HG02678 (cell line): ENCODE measurements at regions not wholly inside any gene's neighbourhood (a gene's known extent, or its start where the extent isn't known, plus 50 kb on each side); places are given as distances from the start of the nearest gene placed in this dataset.

Experiments used
- ATAC-seq: cut with Tn5 transposase; IDR thresholded peaks from one replicate; pipeline ENCODE4 v1.9.1; 2021; ENCODE audit warnings: mild to moderate bottlenecking, moderate library complexity; ENCODE audit not compliant: unreplicated experiment

DNA sequence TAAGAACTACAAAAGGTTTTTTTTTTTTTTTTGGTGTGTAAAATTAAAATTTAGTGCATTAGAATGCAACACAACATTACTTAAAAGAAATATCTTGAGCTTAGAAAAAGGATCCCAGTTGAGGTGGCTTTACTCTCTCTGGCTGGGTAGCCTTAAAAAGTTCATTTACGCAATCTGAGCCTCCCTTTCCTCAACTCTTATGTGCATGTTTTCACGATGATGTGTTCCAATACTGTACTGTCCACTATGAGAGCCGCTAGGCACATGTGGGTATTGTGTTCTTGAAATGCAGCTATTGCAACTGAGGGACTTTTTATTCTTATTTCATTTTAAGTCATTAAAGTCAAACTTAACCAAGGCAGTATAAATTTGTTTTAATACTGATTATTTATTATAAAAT, 460.9 kb upstream of the SYT1 start:
- no peak for ATAC-seq

DNA sequence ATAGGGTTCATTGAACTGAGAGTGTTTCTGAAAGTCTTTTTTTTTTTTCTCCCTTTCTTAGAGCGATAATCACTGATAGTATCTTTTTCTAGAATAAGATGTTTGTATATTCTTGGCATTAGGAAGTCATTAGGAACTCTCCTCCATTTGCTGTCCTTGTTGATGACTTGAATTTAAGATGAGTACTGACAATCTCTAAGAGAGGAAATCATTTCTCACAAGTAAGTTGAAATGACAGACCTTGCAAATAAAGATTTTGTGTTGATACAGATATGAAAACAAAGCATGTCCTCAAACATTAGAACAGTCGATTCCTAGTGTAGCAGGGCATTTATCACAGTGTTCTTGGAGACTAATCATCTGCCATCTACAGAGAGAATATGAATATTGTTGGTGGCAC, 458.4 kb upstream of the SYT1 start:
- no peak for ATAC-seq

DNA sequence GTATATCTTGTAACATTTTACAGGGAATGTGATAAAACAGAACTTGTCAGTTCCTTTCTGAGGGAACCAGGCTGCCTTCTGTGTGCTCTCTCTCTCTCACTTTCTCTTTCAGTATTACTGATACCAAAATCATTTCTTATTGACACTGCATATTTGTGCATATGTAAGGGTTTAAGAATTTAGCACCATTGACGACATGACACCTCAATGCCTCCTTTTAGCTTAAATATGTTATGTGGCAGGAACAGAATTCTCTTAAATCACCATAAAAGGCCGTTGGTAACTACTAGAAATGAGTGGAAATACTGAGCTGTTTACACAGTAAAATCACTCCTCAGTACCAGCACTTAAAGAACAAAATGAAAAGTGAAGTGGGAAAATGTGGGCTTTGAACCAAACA, 457.7 kb upstream of the SYT1 start:
- ATAC-seq = peak; percentile 65

DNA sequence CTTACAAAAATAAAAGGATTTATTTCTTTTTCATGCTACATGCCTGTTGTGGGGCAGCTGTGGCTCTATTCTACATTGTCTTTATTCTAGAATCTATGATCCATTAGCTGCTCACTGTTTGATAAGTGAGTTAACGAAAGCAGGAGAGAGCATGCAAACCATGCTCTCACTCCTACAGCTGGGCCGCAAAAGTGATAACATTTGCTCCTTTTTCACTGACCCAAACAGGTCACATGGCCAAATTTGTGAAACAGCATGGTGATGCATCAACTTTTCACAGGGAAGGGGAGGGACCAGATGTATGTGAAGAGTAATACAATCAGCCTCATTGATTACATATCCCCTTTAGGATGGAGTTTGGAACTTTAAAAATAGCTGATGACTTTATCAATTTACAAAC, 456.9 kb upstream of the SYT1 start:
- ATAC-seq = no peak

DNA sequence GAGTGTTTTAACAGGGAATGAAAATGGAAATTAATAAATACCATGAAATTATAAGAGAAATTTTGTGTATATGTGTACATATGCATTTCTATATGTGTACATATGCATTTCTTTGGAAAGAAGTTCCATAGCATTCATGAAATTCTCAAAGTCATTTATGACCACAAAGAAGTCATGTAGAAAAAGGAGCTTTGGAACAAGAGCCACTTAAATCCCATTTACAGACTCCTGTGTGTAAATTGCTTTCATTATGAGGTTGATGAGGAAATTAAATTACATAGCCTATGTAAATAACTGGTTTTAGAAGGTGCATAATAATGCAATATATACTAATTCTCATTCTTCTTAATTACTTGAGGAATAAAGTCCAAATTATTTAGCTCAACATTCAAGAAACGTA, 450.5 kb upstream of the SYT1 start:
- no peak for ATAC-seq

DNA sequence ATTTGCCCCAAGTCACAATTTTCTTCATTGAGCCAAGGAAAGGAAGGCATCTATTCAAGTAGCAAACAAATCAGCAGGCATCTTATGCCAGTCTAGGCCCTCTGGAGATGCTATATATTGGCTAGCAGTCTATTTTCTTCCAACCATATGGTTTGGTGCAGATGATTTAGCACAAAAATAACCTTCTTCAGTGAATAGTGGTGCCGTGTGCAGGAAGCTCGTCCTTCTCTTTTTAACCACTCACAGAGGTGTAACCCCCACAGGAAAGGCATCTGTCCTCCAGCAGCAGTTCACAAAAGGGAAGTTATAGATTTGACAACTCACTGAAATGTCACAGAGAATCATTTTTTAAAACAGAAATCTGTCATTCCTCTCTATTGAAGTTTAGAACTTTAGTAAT, 445.7 kb upstream of the SYT1 start:
- ATAC-seq = no peak

DNA sequence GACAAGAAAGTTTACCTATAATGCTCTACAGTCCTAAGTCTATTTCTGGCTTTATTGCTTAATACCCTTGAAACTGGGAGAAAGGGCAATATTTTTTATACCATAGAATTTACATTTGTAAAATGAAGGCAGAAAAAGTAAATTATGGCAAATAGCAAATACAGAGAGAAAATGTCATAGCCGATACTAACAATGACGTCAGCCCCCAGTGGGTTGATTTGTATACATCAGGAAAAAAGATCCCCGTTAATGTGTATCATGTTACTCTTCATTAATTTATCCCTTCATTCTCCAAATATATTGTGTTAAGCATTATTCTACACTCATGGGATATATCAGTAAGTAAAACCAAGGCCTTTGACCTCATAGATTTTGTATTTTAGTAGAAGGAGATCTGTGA, 445.1 kb upstream of the SYT1 start:
- no peak for ATAC-seq

DNA sequence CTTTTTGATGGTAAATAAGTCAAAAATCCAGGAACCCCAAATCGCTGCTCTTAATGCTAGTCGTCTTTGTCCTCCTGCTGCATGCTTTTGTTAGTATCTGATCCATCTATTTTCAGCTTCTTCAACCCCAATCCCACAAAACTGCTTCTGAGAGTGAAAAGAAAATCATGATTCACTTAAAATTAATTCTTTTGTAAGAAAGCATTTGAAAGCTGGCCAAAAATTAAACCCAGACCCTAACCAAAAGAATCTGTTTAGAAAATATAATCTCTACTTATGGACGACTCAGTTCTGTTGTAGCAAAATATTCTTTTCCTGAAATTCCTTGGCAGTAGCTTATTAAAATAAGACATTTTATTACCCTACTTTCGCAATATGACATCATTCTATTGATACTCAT, 443.6 kb upstream of the SYT1 start:
- no peak for ATAC-seq

DNA sequence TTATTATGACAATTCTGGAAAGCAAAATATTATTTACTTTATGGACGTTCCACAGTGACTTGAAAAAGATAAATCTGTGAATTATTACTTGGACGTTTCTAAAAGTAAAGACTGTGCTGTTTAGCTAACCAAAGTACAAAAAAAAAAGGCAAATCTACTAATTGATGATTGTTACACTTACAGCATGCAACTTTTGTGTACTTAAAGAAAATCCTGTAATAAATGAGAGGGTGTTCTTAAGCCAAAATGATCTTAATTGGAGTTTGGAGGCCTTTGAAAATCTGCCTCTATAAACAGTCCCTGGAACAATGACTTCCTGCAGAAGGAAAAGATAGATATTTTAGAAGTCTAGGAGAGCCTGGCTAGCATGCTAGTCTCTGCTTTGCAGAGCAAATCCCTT, 434.0 kb upstream of the SYT1 start:
- ATAC-seq = no peak

DNA sequence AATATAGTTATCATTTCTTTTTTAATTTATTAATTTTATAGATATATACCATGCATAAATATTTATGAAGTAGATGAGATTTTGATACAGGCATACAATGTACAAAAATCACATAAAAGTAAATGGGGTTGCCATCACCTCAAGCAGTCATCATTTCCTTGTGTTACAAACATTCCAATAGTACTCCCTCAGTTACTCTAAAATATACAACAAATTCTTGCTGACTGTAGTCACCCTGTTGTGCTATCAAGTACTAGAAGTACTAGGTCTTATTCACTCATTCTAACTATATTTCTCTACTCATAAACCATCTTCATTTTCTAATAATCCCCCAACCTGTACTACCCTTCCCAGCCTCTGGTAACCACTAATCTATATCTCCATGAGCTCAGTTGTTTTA, 432.6 kb upstream of the SYT1 start:
- no peak for ATAC-seq

DNA sequence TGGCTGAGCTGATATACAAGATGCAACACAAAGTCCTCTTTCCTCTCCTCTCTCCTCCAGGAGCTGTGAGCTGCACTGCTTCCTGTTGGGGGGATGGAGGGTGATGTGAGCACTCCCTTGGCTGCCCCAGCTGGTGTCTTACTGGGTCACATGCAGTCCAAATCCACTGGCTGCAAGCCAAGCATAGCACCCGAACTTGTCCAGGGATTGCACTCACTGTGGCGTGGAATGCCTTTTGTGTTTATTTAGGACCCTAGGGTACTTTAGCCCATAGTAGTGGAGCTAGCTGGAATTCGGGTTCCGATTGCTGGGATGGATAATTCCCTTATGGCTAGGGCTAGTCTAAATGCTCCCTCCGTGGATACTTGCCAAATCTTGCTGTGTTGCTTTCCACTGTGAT, 424.9 kb upstream of the SYT1 start:
- ATAC-seq = no peak

DNA sequence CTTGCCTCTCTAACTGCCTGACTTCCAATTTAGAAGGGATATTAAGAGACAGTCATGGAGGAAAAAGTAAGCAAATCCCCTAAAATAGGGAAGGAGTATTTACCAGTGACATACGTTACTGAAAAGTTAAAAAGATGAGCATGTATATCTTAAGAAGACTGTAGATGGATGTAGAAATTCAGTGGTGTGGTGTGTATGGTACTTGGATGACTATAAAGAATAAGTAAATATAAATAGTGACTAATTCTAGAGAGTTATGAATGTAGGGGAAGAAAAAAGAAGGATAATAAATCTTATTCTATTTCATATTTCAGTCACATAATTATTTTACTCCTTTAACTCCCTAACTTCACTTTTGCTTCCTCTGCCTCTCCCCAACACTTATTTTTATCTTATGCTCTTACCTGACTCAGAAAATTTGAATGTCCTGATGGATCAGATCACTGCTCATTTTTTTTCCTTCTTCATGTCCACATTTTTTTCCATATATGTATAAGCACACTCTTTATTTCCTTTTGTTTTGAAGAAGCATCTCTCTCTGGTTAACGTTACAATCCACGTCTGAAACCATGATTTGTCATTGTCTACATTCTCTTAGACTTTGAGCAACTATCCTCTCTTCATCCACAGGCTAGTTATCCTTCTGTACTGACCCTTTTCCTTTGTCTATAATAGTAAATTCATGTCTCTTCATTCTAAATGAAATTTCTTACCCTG, 422.7 kb upstream of the SYT1 start:
- no peak for ATAC-seq

DNA sequence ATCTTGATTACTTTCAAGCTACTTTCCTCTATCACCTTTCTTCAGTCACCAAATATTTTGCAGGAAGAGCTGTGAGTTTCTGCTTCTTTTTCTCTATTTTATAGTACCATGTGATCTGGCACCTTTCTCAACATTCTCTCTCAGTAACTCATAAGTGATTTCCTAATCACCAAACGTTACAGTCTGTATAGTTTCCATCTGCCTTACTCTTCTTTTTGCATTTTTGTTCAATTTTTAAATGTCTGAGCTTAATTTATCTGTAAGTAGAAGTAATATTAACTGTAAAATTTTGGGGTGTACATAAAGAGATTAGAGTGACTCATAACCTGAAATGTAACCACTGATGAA, 422.1 kb upstream of the SYT1 start:
- no peak for ATAC-seq

DNA sequence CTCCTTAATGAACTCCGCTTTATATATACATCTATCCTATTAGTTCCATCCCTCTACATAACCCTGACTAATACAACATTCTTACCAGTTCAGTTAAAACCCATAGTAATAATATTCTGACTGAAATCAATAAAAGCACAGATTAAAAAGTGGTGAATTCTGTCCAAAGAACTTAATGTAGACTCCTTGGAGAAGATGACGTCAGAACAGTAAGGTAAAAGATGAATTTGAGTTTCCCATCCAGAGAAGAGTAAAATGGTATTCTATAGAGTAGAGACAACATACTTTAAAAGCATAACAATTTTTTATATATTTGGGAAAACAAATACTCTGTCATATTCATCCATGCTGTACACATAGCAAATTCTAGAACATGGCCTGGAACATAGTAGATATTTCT, 418.0 kb upstream of the SYT1 start:
- ATAC-seq = no peak

DNA sequence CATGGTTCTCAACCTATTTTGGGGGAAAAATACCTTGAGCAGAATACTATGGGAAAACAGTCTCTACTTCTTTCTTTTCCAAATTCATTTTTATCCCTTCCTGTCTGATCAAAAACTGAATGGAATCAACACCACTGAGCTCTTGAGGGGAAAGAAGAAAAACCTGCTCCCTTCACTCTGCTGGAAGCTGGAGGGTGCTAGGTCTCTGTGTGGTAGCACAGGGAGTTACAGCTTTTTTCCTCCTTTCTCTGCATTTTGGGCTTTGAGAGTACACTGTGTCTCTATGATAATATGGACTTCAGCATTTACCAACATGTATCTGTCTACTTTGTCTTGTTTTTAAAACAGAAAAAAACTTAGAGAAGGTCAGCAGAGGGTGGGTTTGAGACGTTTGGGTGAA, 417.2 kb upstream of the SYT1 start:
- ATAC-seq = no peak

DNA sequence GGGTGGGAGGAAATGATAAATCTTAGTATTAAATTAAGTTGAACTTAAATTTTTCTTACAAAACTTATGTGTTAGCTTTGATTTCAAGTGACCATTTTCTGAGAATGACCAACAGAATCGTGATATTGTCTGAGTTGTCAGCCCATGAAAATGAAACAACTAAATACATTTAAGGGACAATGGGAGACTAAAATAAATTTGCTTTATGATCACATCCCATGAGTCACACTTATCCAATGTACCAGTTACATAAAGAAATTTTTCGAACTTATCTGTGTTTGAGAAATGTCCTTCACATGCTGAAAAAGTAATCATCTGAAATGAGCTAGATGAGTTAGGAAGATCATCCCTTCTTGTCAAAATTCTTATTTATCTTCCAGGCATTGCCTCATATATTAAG, 415.9 kb upstream of the SYT1 start:
- no peak for ATAC-seq

DNA sequence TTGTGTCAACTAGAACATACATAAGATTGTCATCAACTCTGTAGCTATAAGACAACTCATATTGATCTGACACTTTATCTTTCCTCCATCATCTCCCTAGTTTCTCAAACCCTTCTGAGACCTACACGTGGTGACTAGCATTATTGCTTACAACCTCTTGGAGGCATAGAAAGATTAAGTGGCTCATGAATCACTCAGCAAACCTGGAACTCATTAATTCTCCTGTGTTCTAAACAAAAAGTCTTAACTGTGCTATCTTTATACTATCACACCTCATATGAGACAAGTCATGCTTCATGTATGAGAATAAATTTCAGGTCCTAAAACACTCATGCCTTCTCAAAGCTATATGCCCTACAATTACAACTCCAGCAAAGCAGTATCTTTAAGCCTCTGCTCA, 408.6 kb upstream of the SYT1 start:
- ATAC-seq = no peak

DNA sequence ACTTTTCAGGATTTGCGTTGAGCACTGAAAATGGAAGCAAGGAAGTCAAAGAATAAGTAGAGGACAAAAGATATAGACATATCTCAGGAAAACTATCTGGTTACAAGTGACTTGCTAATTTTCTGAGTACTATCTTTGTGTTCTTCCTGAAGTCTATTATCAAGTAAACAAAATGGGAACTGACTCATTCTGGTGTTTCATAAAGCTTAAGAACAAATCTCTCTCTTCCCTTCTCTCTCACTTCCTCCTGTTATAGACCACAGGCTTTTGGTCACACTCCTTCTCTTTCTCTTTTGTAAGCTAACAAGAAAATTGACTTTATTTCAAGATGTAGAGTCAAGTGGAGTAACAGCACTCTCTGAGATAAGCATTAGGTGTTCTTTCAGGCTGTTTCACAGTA, 406.6 kb upstream of the SYT1 start:
- peak; percentile 98 for ATAC-seq

DNA sequence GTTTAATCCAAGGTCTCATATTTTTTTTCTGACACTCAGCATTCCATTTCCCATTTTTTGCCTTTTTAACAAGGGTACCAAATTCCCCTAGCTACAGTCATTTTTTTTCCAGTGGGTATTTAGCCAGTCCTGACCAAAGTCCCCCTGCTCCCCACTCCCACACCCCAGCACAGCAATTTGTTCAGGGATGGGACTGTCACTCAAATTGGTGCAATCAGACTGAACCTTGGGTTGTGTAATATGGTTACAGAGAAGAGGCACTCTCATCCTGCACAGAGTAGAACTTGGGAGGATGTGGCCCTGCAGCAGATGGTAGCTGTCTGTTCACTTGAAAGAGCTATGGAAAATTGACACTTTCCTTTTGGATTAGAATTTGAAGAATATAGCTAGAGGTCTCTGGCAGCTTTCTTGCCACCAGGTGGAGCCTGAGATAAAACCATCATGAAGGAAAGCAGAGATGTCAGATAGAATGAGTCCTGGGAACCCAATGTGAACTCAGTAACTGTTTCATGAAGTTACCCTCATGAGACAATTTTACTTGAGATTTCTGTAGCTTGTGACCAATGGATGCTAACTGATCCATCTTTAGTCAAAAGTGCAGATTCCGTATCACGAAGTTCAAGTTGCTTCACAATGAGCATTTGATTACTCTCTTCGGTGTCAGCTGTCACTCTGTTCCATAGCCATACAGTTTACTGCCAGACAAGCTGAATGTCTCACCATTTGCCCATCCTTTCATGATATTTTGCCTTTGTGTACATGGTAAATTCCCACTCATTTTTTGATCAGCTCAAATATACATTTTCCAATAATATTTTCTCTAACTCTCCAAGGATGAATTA, 394.0 kb upstream of the SYT1 start:
- ATAC-seq = no peak

DNA sequence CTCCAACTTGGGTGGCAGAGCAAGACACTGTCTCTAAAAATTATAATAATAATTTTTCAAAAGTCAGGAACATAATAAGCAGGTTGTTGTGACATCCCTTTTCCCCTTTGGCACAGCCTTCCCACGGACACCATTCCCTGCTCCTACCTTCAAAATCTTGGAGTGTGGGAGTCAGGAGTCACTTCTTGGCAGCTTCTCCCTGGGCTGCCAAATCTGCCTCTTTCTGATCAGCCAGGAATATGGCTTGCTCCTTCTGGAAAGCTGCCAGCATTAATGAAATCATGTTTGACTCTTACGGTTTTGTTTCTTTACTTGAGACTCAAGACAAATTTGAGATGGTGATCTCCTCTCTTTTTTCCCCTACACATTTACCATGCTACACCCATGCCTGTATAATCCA, 391.4 kb upstream of the SYT1 start:
- no peak for ATAC-seq

DNA sequence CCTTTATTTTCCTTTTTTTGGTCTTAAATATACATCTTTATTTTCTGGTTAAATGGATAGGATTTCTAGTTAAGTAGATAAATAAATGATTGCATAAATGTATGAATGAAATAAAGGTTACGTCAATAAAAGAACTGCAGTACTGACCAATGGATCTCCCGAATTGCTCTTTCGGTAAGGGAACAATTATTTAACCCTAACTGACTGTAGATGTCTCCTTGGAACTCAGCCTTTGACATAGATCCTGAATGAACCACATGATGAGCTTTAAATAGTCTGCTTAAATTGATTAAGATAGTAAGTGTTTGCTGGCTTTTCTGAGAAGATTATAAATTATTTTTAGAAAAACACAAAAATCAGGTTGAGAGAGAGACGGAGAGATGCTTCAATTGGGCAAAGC, 391.0 kb upstream of the SYT1 start:
- no peak for ATAC-seq

DNA sequence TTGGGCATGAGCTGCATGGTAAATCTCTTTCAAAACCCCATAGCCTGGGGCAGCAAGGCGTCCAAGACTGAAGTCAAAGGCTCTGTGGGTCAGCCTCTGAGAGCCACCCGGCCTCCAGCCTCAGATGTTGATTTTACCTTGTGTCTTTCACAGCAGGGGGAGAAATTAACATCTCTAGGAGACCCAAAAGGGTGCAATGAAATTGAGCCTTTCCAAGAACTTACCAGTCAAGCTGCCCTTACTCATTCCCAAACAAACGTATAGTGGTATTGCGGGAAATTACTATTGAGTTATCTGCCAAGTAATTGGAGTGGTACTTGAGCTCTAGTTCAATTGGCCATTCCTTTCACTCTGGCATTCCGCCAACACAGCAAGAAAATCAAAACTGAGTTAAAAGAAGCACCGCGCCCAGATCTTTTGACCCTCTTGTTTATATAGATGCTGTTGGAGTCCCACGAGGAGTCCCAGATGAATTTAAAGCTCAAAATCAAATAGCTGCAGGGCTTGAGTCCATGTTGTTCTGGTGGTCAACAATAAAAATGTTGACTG, 380.7 kb upstream of the SYT1 start:
- ATAC-seq = no peak
